ENCODE measurements at regions not wholly inside any gene's neighbourhood (a gene's known extent, or its start where the extent isn't known, plus 50 kb on each side); places are given as distances from the start of the nearest gene placed in this dataset.

GRCh38 chr6:103062136-103062535 is 1668.6 kb downstream of the GRIK2 start:
- DNase-seq (ENCODE audit: low read depth in 3 of 3) = no peak

GRCh38 chr6:103047567-103047966 is 1654.1 kb downstream of the GRIK2 start:
- DNase-seq (ENCODE audit: low read depth in 3 of 3) = no peak

DNA sequence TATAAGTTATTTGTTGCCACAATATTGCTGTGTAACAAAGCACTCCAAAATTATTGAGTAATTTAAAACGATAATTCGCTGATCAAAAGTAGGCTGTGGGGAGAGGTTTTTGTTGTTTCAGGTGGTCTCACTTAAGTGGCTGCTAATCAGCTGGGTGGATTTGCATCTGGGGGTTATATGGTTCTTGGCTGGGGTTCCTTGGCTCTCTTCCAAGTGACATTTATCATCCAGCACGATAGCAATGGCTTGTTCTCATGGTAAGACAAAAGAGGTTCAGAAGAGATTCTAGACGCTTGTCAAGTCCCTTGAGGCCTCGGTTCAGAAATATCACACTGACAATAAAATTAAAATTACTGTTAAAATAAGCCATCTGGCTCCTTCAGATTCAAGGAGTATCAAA is 1648.8 kb downstream of the GRIK2 start:
- no peak for DNase-seq (ENCODE audit: low read depth in 3 of 3)

- no peak for DNase-seq (ENCODE audit: low read depth in 3 of 3)
These were observed 1643.3 kb downstream of the GRIK2 start for GRCh38 chr6:103036846-103037245.

DNA sequence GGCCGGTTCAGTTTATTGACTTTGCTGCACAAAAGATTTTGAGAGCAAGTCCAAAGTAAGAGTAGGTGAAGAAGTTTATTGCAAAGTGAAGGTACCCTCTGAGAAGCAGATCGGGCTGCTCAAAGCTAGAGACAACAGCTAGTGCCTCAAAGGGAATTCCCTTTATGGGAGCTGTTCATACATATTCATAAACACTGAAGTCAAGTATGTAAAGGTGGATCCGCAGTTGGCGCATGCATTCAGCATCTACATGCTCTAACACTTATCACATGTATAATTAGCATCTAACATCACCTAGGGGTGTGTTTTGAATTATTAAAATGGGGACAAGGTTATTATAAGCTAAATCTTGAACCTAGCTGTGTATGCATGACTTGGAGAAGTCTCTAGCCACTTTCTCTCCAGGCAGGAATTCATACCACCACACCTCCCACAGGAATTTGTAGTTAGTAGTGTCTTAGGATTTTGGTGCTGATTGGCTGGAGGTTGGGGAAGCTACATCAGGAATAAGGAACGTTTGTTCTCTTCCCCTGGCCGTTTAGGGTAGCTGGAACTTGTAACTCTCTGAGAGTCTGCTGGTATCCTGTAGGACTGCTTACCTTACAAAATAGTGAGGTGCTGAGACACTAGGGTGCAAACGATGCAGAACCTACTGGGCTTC is 1633.9 kb downstream of the GRIK2 start:
- DNase-seq (ENCODE audit: low read depth in 3 of 3) = no peak

DNA sequence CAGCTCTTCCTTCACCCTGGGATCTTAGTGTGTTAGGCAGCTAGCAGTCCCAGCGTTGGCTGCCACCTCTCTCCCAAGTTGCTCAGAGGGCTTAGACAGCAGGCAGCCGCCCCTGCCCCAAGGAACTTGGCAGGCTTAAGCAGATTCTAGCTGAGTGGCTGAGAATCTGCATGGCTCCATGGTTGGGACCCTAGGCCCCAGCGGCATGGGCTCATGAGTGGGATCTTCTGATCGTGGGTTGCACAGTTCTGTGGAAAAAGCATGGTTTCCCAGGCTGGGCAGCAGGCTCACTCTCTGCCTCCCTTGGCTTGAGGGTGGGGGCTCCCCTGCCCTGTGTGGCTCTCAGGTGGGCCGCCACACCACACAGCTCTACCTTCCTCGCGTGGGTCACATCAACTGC is 1624.9 kb downstream of the GRIK2 start:
- DNase-seq (ENCODE audit: low read depth in 3 of 3) = no peak

GRCh38 chr6:103017878-103018277 is 1624.4 kb downstream of the GRIK2 start:
- no peak for DNase-seq (ENCODE audit: low read depth in 3 of 3)

- no peak for DNase-seq (ENCODE audit: low read depth in 3 of 3)
These were observed 1618.1 kb downstream of the GRIK2 start for GRCh38 chr6:103011605-103012004.

DNA sequence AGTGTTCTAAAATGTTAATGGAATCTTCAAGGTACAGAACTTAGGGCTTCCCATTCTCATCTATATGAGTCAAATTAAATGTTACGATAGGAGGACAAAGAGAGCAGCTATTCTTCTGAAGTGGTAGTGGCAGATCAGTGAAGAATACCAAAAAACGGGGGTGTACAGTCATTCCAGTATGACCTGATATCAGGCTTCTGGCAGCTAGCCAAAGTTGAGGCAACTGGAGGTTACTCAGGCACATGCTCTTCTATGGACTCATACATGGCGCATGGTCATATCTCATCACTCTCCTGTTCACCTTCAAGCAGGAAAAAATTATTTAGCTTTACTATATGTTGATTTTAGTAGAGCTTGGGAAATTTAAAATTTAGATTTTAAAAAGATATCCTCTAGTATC is 1608.8 kb downstream of the GRIK2 start:
- no peak for DNase-seq (ENCODE audit: low read depth in 3 of 3)

DNA sequence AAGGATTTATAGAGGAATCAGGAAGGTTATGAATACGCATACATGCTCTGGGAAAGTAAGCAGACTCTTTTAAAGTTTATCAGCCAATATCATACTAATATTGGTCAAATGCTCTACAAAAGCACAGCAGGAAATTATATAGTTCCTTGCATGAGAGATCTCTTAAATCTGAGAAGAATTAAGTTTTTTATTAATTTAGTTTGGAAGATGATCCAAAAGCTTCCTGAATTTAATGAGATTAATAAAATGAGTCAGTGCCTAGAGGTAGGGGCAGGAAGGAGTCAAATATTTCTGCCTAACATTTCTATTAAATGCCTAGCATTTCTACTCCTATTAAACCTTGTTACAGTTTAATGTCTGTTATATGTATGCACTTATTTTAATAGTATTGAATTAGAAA is 1608.2 kb downstream of the GRIK2 start:
- DNase-seq (ENCODE audit: low read depth in 3 of 3) = no peak

GRCh38 chr6:103000688-103001087 is 1607.2 kb downstream of the GRIK2 start:
- no peak for DNase-seq (ENCODE audit: low read depth in 3 of 3)

GRCh38 chr6:102995491-102995890 is 1602.0 kb downstream of the GRIK2 start:
- no peak for DNase-seq (ENCODE audit: low read depth in 3 of 3)

DNA sequence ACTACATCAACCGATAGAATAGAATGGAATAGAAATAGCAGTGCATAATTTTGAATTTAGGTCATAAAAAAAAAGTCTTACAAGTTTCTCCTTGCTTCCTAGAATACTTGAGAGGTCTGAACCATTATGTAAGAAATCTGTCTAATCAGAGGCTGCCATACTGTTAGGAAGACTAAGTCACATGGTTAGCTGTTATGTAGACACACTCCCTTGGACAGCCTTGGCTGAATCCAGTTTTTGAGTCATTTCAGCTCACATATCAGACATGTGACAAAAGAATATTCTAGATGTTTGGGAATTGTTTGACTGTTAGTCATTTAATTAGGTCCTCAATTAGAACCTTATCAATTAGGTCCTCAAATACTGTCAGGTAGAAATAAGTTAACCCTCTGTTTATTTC is 1601.4 kb downstream of the GRIK2 start:
- no peak for DNase-seq (ENCODE audit: low read depth in 3 of 3)

- DNase-seq (ENCODE audit: low read depth in 3 of 3) = no peak
These were observed 1592.6 kb downstream of the GRIK2 start for GRCh38 chr6:102986086-102986485.

GRCh38 chr6:102984357-102984756 is 1590.8 kb downstream of the GRIK2 start:
- DNase-seq (ENCODE audit: low read depth in 3 of 3) = no peak

DNA sequence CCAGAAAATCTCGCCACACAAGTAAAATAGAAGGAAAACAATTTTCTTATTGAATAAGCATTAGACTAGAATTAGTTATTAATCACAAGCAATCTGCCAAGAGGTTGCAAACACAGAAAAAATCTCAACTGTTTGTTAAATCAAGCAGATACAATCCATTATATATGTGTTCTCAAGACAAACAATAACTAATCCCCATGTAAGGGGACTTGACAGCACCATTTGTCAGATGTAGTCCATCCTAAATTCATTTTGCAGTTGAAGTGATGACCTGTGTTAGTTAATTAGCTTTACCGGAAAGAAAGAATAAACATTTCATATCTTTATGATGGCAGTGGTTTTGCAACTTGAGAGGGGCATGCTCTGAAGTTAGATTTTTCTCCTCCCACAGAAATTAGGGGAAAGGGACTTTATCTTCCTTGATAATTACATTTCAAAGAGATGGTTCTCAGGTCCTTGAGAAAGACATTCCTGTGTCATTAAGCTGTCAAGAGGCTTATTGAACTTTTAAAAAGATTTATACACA is 1588.0 kb downstream of the GRIK2 start:
- DNase-seq (ENCODE audit: low read depth in 3 of 3) = no peak

DNA sequence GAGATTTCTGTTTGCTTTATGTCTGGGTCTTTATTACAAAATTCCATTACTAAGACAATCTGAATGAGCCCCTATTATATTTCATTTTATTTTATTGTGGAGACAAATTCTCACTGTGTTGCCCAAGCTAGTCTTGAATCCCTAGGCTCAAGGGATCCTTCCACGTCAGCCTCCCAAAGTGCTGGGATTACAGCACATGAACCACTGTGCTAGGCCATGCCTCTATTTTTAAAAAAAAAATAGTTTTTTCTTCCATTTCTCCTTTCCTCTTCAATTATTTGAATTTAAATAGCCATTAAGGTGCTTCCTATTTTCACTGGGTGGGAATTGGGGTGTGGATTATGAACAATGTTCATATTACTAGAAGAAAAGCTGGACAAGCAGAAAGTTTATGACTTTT is 1587.4 kb downstream of the GRIK2 start:
- DNase-seq (ENCODE audit: low read depth in 3 of 3) = no peak

DNA sequence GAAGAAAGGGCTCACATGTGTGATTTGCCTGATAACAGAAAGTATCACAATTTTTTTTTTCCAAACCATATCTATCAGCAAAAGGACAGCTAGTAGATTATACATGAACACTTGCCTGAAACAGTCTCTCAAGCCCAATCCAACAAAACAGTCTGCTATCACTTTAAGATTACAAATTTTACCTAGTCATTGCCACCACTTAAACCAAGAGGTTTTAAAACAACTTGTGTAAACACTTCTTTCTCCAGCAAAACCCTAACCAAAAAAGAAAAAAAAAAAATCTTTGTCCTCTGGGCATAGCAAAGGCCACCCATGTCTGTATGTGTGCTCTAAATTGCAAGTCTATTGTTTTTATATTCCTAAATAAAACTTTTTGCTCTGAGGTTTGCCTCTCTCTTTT is 1568.4 kb downstream of the GRIK2 start:
- no peak for DNase-seq (ENCODE audit: low read depth in 3 of 3)

- DNase-seq (ENCODE audit: low read depth in 3 of 3) = no peak
These were observed 1557.5 kb downstream of the GRIK2 start for GRCh38 chr6:102950967-102951366.

DNA sequence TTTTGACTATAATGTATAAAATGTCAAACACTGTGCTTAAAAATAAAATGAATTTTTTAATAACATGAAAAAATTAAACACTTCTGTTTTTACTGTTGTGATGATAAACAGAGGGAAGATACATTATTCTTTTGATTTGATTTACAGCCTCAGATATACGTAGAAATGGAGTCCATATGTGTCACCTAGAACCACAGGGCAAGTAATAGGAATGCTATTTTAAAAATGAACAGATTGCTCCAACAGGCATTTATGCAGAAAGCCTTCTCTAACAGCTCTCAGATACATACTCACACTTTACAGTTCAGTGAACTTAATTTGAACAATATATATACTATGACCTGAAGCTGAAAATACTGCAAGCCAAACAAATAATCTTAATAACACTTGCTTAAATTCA is 1551.0 kb downstream of the GRIK2 start:
- no peak for DNase-seq (ENCODE audit: low read depth in 3 of 3)

GRCh38 chr6:102942206-102942605 is 1548.7 kb downstream of the GRIK2 start:
- no peak for DNase-seq (ENCODE audit: low read depth in 3 of 3)

DNA sequence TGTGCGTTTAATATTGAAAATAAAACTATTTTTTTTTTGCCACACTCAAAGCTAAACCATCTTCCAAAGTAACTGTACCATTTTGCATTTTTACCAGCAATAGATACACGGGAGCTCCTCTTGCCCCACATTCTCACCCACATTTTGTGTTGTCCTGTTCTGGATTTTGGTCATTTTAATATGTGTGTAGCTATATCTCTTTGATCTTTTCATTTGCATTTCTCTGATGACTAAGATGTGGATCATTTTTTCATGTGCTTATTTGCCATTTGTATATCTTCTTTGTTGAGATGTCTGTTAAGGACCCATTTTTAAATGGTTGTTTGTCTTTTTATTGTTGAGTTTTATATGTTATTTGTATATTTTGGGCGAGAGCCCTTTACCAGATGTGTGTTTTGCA is 1543.5 kb downstream of the GRIK2 start:
- DNase-seq (ENCODE audit: low read depth in 3 of 3) = no peak

GRCh38 chr6:102928109-102928508 is 1534.6 kb downstream of the GRIK2 start:
- DNase-seq (ENCODE audit: low read depth in 3 of 3) = no peak

GRCh38 chr6:102918161-102918560 is 1524.7 kb downstream of the GRIK2 start:
- no peak for DNase-seq (ENCODE audit: low read depth in 3 of 3)

All from stimulated activated CD4-positive, alpha-beta T cell treated with anti-CD3 and anti-CD28 coated beads, TNF-alpha, amount 100 ng/mL, for 24 hours (primary cell).